Mesodermal cell (in vitro differentiated cells): ENCODE measurements at regions not wholly inside any gene's neighbourhood (a gene's known extent, or its start where the extent isn't known, plus 50 kb on each side); places are given as distances from the start of the nearest gene placed in this dataset.

Experiments
- H3K27ac ChIP-seq: 2 replicates; pipeline ENCODE4 v1.7.0; 2013; ENCODE audit warnings: mild to moderate bottlenecking, low read depth, low read length, moderate library complexity; ENCODE audit not compliant: severe bottlenecking
- H3K36me3 ChIP-seq: 2 replicates; pipeline ENCODE4 v1.7.1; 2013; ENCODE audit warnings: mild to moderate bottlenecking, low read length, moderate library complexity; ENCODE audit not compliant: control insufficient read depth, insufficient read depth
- H3K4me1 ChIP-seq: one replicate; pipeline ENCODE4 v1.7.1; 2013; ENCODE audit warnings: mild to moderate bottlenecking, low read length; ENCODE audit not compliant: insufficient read depth, control insufficient read depth, poor library complexity, severe bottlenecking
- H3K4me3 ChIP-seq: 2 replicates; pipeline ENCODE4 v1.7.0; 2013; ENCODE audit warnings: low read length, control low read depth, mild to moderate bottlenecking; ENCODE audit not compliant: insufficient read depth, poor library complexity, severe bottlenecking; ENCODE audit errors: extremely low read depth
- H3K9me3 ChIP-seq: 2 replicates; pipeline ENCODE4 v1.7.1; 2013; ENCODE audit warnings: mild to moderate bottlenecking, low read length, moderate library complexity; ENCODE audit not compliant: control insufficient read depth
- WGBS, 2 experiments: methylation state at CpG; one replicate each; pipeline ENCODE4 v1.1.5; 2013; ENCODE audit warnings: missing lambda C conversion rate in 2 of 2; ENCODE audit not compliant: insufficient coverage in 2 of 2; 5-methylcytosine and 5-hydroxymethylcytosine counted together

DNA sequence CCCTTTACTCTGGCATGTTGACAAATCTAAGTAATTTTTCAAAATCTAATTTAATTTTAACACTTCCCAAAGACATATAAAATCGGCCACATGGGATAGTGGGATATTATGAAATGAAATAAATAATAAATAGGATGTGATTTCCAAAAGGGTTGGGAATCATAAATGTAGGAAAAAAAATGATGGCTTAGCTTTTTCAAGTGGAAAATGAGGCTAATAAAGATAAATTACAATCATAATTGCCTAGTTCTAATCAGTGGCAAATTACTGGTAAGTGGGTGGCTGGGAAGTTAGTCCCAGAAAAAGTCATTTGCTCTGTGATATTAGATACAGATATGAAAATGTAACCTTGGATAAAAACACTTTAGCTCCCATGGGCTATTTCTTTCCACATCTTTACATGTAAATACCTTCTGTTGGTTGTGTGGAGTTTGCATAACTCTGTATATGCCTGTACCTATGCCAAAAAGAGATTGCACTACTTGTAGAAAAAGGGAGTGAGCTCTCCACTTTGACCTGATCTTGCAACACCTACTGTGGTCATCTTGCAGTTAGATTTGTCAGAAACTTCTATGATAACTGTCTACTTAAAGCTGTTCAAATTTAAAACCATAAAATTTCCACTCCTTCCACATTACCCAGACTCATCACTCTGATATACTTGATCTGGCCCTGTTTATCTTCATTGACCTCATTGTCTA, 284.6 kb upstream of the KAZN start:
- Histone ChIP-seq H3K9me3 (no peaks in the 10 kb centered on the region), H3K4me3 (no peak overlapping the region), H3K4me1 (no peaks in the 10 kb centered on the region), H3K27ac (no peak overlapping the region), H3K36me3 (no peaks in the 10 kb centered on the region)
- no CpG with 5 or more reads among the region's 1 CpG for WGBS, 2 experiments

- H3K4me3 ChIP-seq = no peak overlapping the region
- H3K4me1 ChIP-seq = no peaks in the 10 kb centered on the region
- H3K36me3 ChIP-seq = no peaks in the 10 kb centered on the region
- H3K27ac ChIP-seq = no peak overlapping the region
- H3K9me3 ChIP-seq = no peaks in the 10 kb centered on the region
- WGBS, 2 experiments = no CpG with 5 or more reads among the region's 1 CpG
These were observed 279.7 kb upstream of the KAZN start for GRCh38 chr1:14318830-14319229.

- 68 to 78% methylated on average over 2 of the region's 2 CpGs for WGBS, 2 experiments
- no peak overlapping the region for H3K4me3 ChIP-seq
- H3K9me3 ChIP-seq = no peaks in the 10 kb centered on the region
- H3K27ac ChIP-seq = no peak overlapping the region
- H3K36me3 ChIP-seq = no peaks in the 10 kb centered on the region
- no peaks in the 10 kb centered on the region for H3K4me1 ChIP-seq
These were observed 278.0 kb upstream of the KAZN start for GRCh38 chr1:14320518-14320917.

GRCh38 chr1:14320986-14321385, 277.5 kb upstream of the KAZN start:
- no peak overlapping the region for H3K27ac ChIP-seq
- 95% methylated on average over 4 of the region's 8 CpGs; no CpG with 5 or more reads in 1 of the 2 experiments for WGBS, 2 experiments
- H3K4me3 ChIP-seq = no peak overlapping the region
- no peaks in the 10 kb centered on the region for H3K9me3 ChIP-seq
- H3K36me3 ChIP-seq = no peaks in the 10 kb centered on the region
- H3K4me1 ChIP-seq = no peaks in the 10 kb centered on the region

DNA sequence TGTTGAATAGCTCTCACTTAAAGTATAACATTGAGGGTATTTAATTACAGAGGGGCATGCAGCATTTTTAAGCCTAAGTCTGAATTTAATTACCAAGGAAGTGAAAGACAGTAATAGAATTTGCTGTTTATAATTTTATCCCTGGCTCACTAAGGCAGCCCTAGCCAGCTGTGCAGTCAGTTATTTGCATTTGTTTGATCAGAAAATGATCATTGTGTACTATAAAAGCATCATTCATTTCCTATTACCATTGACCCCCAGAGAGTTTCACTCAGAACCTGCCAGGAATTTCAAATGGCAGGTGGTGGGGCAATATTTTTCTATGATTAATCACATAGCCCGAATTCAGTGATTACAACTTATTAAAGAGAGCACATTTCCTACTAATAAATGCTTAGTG, 277.1 kb upstream of the KAZN start:
- H3K9me3 ChIP-seq = no peaks in the 10 kb centered on the region
- no peak overlapping the region for H3K27ac ChIP-seq
- no peak overlapping the region for H3K4me3 ChIP-seq
- WGBS, 2 experiments = no CpG with 5 or more reads among the region's 1 CpG
- no peaks in the 10 kb centered on the region for H3K36me3 ChIP-seq
- no peaks in the 10 kb centered on the region for H3K4me1 ChIP-seq

DNA sequence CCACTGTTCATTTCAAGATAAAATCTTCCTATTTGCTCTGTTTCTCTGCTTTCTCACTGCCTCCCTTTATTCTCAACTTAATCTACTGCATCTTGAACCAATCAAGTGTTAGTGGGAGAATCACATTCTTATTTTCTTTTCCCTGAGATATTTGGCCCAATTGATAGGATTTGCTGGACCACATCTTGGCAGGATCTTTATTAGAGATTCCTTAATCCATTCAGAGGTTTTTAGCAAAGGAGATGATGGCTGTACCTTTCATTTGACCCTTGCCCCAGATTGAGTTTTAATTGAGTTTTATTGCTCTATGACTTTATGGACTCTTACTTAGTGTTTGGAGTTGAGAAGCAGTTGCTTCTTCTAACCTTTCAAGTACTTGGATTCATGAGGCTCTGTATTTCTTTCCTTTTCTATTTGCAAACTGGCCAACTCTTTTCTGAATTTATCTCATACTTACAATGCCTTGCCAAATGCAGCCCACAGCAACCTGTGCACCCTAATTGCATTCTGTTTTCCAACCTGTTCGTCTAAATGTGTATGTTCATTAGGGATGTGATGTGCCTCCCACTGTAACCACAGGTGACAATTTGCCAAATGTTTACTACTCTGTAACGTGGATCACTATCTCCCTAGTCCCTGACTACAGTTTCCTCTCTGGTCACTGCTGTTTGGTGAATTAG, 274.8 kb upstream of the KAZN start:
- H3K27ac ChIP-seq = no peak overlapping the region
- H3K4me1 ChIP-seq = no peaks in the 10 kb centered on the region
- H3K9me3 ChIP-seq = no peaks in the 10 kb centered on the region
- H3K36me3 ChIP-seq = no peaks in the 10 kb centered on the region
- H3K4me3 ChIP-seq = no peak overlapping the region
- WGBS, 2 experiments = no CpG with 5 or more reads among the region's 2 CpGs

DNA sequence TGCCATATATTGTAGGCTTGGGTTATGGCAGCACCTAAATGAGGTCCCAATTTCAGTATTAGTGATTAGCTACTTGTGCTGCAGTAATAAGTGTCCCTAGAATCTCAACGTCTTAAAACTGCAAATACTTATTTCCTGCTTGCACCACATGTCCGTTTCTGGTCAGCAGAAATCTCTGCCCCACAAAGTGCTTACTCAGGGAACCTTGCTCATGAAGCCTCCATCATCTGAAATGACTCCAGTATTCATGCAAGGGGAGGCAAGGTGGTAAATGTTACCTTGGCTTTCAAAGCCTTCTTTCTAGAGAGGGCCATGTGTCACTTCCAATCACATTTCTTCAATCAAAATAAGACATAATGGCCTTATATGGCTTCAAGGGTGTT, 274.2 kb upstream of the KAZN start:
- Histone ChIP-seq H3K9me3 (no peaks in the 10 kb centered on the region), H3K4me1 (no peaks in the 10 kb centered on the region), H3K36me3 (no peaks in the 10 kb centered on the region), H3K4me3 (no peak overlapping the region), H3K27ac (no peak overlapping the region)
- 67 to 69% methylated on average over 1 to 2 of the region's 2 CpGs for WGBS, 2 experiments

GRCh38 chr1:14326857-14327256, 271.6 kb upstream of the KAZN start:
- Histone ChIP-seq H3K4me3 (no peak overlapping the region), H3K9me3 (no peaks in the 10 kb centered on the region), H3K27ac (no peak overlapping the region), H3K36me3 (no peaks in the 10 kb centered on the region), H3K4me1 (no peaks in the 10 kb centered on the region)
- no CpG with 5 or more reads among the region's 3 CpGs for WGBS, 2 experiments

- Histone ChIP-seq H3K36me3 (no peaks in the 10 kb centered on the region), H3K4me3 (no peak overlapping the region), H3K27ac (no peak overlapping the region), H3K4me1 (no peaks in the 10 kb centered on the region), H3K9me3 (no peaks in the 10 kb centered on the region)
These were observed 269.8 kb upstream of the KAZN start for GRCh38 chr1:14328685-14329084.

- no peaks in the 10 kb centered on the region for H3K9me3 ChIP-seq
- no peak overlapping the region for H3K27ac ChIP-seq
- 80 to 90% methylated on average over 1 to 3 of the region's 4 CpGs for WGBS, 2 experiments
- no peaks in the 10 kb centered on the region for H3K4me1 ChIP-seq
- H3K36me3 ChIP-seq = no peaks in the 10 kb centered on the region
- no peak overlapping the region for H3K4me3 ChIP-seq
These were observed 266.3 kb upstream of the KAZN start for GRCh38 chr1:14332158-14332557.
